ENCODE measurements at regions not wholly inside any gene's neighbourhood (a gene's known extent, or its start where the extent isn't known, plus 50 kb on each side); places are given as distances from the start of the nearest gene placed in this dataset.

GRCh38 chr13:79806821-79807220 is 325.9 kb downstream of the NDFIP2 start:
- Histone ChIP-seq H4K5ac (ENCODE audit: insufficient read length, low read depth, low read length) (no peak overlapping the region), H4K20me1 (ENCODE audit: control insufficient read depth, insufficient read depth, insufficient read length) (no peaks in the 10 kb centered on the region), H3K27me3 (ENCODE audit: insufficient read depth, low read length) (no peaks in the 10 kb centered on the region), H4K8ac (replicated peaks; ENCODE audit: insufficient read length, low read depth, low read length) (no peak overlapping the region), H3K23me2 (ENCODE audit: insufficient read length, low read depth, low read length, poor library complexity, severe bottlenecking) (no peaks in the 10 kb centered on the region), H2BK12ac (ENCODE audit: insufficient read length, low read depth, low read length) (no peak overlapping the region), H3K18ac (ENCODE audit: insufficient read length, low read depth, low read length) (no peak overlapping the region), H2BK120ac (ENCODE audit: low read depth, low read length, poor library complexity, severe bottlenecking) (no peak overlapping the region), H3K23ac (ENCODE audit: insufficient read length, low read depth, low read length) (no peak overlapping the region), H2AFZ (ENCODE audit: low read length) (no peak overlapping the region), H3K14ac (ENCODE audit: insufficient read depth, low read length) (no peak overlapping the region), H3K4me1 (ENCODE audit: insufficient read depth, low read length) (peaks cover 7% of the 10 kb centered on the region), H3K79me1 (ENCODE audit: insufficient read depth, low read depth, low read length, poor library complexity, severe bottlenecking) (no peaks in the 10 kb centered on the region), H4K91ac (ENCODE audit: insufficient read length, low read depth, low read length) (no peak overlapping the region), H2BK20ac (ENCODE audit: low read depth, low read length, poor library complexity, severe bottlenecking) (no peak overlapping the region), H3K27ac (ENCODE audit: insufficient read length, low read depth, low read length) (no peak overlapping the region), H2AK5ac (ENCODE audit: insufficient read length, low read length) (no peak overlapping the region), H2BK15ac (ENCODE audit: low read depth, low read length) (no peak overlapping the region), H3K9ac (ENCODE audit: extremely low read depth, insufficient read length, low read length) (no peak overlapping the region), H3K56ac (ENCODE audit: insufficient read length, low read depth, low read length) (no peak overlapping the region), H3K79me2 (ENCODE audit: insufficient read depth, low read length) (no peaks in the 10 kb centered on the region), H3T11ph (ENCODE audit: low read length) (no peak overlapping the region), H2BK5ac (ENCODE audit: insufficient read length, low read length) (no peak overlapping the region), H3K4me2 (ENCODE audit: insufficient read depth, insufficient read length, low read length) (no peak overlapping the region), H3K4ac (ENCODE audit: low read depth, low read length) (no peak overlapping the region), H3K9me3 (ENCODE audit: control insufficient read depth, low read depth, low read length) (no peaks in the 10 kb centered on the region)
- Mint-ChIP-seq H3K9me3 (no peaks in the 10 kb centered on the region; a peak in 1 of 5 replicates), H3K36me3 (ENCODE audit: insufficient read depth in 1 of 3, low read depth in 3 of 3) (peaks cover 0 to 5% (median 0%) of the 10 kb centered on the region in 3 experiments; a peak in 3 of 7 replicates), H3K27ac (no peak overlapping the region; a peak in 1 of 7 replicates), H3K4me1 (peaks cover 60 to 63% of the 10 kb centered on the region in 2 experiments), H3K27me3 (ENCODE audit: low read depth) (no peaks in the 10 kb centered on the region), H3K4me3 (no peak overlapping the region)
- no CpG with 5 or more reads among the region's 2 CpGs for WGBS (ENCODE audit: extremely low coverage, insufficient read length, low lambda C conversion rate)
- DNase-seq = no peak
- TF ChIP-seq, protein P1, sequence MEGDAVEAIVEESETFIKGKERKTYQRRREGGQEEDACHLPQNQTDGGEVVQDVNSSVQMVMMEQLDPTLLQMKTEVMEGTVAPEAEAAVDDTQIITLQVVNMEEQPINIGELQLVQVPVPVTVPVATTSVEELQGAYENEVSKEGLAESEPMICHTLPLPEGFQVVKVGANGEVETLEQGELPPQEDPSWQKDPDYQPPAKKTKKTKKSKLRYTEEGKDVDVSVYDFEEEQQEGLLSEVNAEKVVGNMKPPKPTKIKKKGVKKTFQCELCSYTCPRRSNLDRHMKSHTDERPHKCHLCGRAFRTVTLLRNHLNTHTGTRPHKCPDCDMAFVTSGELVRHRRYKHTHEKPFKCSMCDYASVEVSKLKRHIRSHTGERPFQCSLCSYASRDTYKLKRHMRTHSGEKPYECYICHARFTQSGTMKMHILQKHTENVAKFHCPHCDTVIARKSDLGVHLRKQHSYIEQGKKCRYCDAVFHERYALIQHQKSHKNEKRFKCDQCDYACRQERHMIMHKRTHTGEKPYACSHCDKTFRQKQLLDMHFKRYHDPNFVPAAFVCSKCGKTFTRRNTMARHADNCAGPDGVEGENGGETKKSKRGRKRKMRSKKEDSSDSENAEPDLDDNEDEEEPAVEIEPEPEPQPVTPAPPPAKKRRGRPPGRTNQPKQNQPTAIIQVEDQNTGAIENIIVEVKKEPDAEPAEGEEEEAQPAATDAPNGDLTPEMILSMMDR (conservative IDR thresholded peaks at IDR 0.05) = no peak
